HFFc6 (cell line): ENCODE measurements at regions not wholly inside any gene's neighbourhood (a gene's known extent, or its start where the extent isn't known, plus 50 kb on each side); places are given as distances from the start of the nearest gene placed in this dataset.

Source experiments
- DNase-seq: peaks from one replicate; pipeline ENCODE4 v3.0.0-alpha.2; 2018
- H3K27ac Mint-ChIP-seq: 2 replicates; pipeline ENCODE4 v1.8.0; 2020; ENCODE audit warnings: mild to moderate bottlenecking, mixed read lengths
- H3K27me3 Mint-ChIP-seq: 2 replicates; pipeline ENCODE4 v1.8.0; 2021; ENCODE audit warnings: mild to moderate bottlenecking, moderate library complexity, mixed read lengths; ENCODE audit not compliant: insufficient read depth
- H3K36me3 Mint-ChIP-seq: 2 replicates; pipeline ENCODE4 v1.8.0; 2021; ENCODE audit warnings: low read depth, mixed read lengths
- H3K4me1 Mint-ChIP-seq: 2 replicates; pipeline ENCODE4 v1.8.0; 2020; ENCODE audit warnings: low read depth, mixed read lengths
- H3K4me3 Mint-ChIP-seq: 2 replicates; pipeline ENCODE4 v1.8.0; 2020; ENCODE audit warnings: mild to moderate bottlenecking, moderate library complexity, mixed read lengths
- H3K9me3 Mint-ChIP-seq: 2 replicates; pipeline ENCODE4 v1.8.0; 2020; ENCODE audit warnings: mild to moderate bottlenecking, mixed read lengths
- CTCF ChIP-seq: fragments of 200-600 bp; sonication (generic); IDR thresholded peaks from 2 replicates; pipeline ENCODE4 v1.5.0; 2021; ENCODE audit warnings: antibody characterized with exemption, mild to moderate bottlenecking

- H3K27ac Mint-ChIP-seq: no peak overlapping the region
Measured at GRCh38 chr15:100790786-100791265, 88.8 kb upstream of the ALDH1A3 start.

GRCh38 chr15:100794008-100794407, 85.6 kb upstream of the ALDH1A3 start:
- Mint-ChIP-seq H3K36me3 (no peaks in the 10 kb centered on the region), H3K27me3 (no peaks in the 10 kb centered on the region; the same call in none of the 2 replicates), H3K9me3 (no peaks in the 10 kb centered on the region), H3K27ac (no peak overlapping the region), H3K4me3 (no peak overlapping the region), H3K4me1 (no peaks in the 10 kb centered on the region)
- no peak for DNase-seq
- TF ChIP-seq CTCF: no peak

More at GRCh38 chr15:100790786-100791265, 88.8 kb upstream of the ALDH1A3 start:
- DNase-seq: no peak
- Mint-ChIP-seq H3K4me1 (no peaks in the 10 kb centered on the region), H3K27me3 (peaks cover 4% of the 10 kb centered on the region), H3K9me3 (no peaks in the 10 kb centered on the region), H3K36me3 (no peaks in the 10 kb centered on the region), H3K4me3 (no peak overlapping the region)
- no peak for TF ChIP-seq CTCF

GRCh38 chr15:100801256-100801900, 78.3 kb upstream of the ALDH1A3 start:
- Mint-ChIP-seq H3K4me3 (no peak overlapping the region), H3K36me3 (peaks cover 4% of the 10 kb centered on the region; the same call in 1 of the 2 replicates), H3K4me1 (no peaks in the 10 kb centered on the region), H3K27me3 (peaks cover 11% of the 10 kb centered on the region), H3K27ac (no peak overlapping the region), H3K9me3 (no peaks in the 10 kb centered on the region; the same call in 1 of the 2 replicates)
- TF ChIP-seq CTCF: no peak
- no peak for DNase-seq

- Mint-ChIP-seq H3K4me1 (no peaks in the 10 kb centered on the region), H3K27ac (no peak overlapping the region), H3K4me3 (no peak overlapping the region), H3K27me3 (peaks cover 11% of the 10 kb centered on the region), H3K9me3 (no peaks in the 10 kb centered on the region; the same call in 1 of the 2 replicates), H3K36me3 (peaks cover 4% of the 10 kb centered on the region; the same call in 1 of the 2 replicates)
- DNase-seq: no peak
- TF ChIP-seq CTCF: no peak
Measured at GRCh38 chr15:100802421-100803170, 77.0 kb upstream of the ALDH1A3 start.

- Mint-ChIP-seq H3K4me1 (no peaks in the 10 kb centered on the region), H3K9me3 (no peaks in the 10 kb centered on the region; the same call in 1 of the 2 replicates), H3K36me3 (peaks cover 4% of the 10 kb centered on the region; the same call in 1 of the 2 replicates), H3K4me3 (no peak overlapping the region), H3K27ac (no peak overlapping the region), H3K27me3 (peaks cover 11% of the 10 kb centered on the region)
- no peak for TF ChIP-seq CTCF
- DNase-seq: no peak
Measured at GRCh38 chr15:100803171-100803440, 76.5 kb upstream of the ALDH1A3 start.
